ENCODE measurements at regions not wholly inside any gene's neighbourhood (a gene's known extent, or its start where the extent isn't known, plus 50 kb on each side); places are given as distances from the start of the nearest gene placed in this dataset.

DNA sequence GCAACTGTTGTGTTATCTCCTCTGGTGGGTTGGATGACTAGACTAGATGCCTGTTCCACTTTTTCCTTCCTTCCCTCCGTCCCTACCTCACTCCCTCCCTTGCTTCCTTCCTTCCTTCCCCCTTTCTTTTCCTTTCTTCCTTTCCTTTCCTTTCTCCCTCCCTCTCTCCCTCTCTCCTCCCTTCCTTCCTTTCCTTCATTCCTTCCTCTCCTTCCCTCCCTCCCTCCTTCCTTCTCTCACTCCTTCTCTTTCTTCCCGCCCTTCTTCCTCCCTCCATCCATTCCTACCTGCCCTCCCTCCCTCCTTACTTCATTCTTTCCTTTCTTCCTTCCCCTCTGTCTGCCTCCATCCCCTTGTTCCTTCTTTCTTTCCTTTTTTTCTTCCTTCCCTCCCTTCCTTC lies 1045.3 kb downstream of the OTOL1 start:
- TF ChIP-seq, protein P1, sequence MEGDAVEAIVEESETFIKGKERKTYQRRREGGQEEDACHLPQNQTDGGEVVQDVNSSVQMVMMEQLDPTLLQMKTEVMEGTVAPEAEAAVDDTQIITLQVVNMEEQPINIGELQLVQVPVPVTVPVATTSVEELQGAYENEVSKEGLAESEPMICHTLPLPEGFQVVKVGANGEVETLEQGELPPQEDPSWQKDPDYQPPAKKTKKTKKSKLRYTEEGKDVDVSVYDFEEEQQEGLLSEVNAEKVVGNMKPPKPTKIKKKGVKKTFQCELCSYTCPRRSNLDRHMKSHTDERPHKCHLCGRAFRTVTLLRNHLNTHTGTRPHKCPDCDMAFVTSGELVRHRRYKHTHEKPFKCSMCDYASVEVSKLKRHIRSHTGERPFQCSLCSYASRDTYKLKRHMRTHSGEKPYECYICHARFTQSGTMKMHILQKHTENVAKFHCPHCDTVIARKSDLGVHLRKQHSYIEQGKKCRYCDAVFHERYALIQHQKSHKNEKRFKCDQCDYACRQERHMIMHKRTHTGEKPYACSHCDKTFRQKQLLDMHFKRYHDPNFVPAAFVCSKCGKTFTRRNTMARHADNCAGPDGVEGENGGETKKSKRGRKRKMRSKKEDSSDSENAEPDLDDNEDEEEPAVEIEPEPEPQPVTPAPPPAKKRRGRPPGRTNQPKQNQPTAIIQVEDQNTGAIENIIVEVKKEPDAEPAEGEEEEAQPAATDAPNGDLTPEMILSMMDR (IDR thresholded peaks at IDR 0.05; ENCODE audit: insufficient read depth, low read depth, low read length, missing control alignments), result no peak
- no peak for DNase-seq (ENCODE audit: low read depth)
- H3K4me3 ChIP-seq (ENCODE audit: low read depth, low read length), result no peak overlapping the region

DNA sequence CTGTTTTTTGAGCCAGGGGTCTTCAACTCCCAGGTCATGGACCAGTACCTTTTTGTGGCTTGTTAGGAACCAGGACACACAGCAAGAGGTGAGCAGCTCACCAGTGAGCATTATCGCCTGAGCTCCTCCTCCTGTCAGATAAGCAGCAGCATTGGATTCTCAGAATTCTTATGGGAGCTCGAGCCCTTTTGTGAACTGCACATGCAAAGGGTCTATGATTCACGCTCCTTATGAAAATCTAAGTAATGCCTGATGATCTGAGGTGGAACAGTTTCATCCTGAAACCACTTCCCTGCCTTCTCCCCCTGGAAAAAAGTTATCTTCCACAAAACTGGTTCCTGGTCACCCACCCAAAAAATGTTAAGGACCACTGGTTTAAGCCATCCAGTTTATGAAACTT lies 1047.6 kb downstream of the OTOL1 start:
- DNase-seq (ENCODE audit: low read depth), result no peak
- TF ChIP-seq, protein P1 (IDR thresholded peaks at IDR 0.05; ENCODE audit: insufficient read depth, low read depth, low read length, missing control alignments), result no peak
- no peak overlapping the region for H3K4me3 ChIP-seq (ENCODE audit: low read depth, low read length)

DNA sequence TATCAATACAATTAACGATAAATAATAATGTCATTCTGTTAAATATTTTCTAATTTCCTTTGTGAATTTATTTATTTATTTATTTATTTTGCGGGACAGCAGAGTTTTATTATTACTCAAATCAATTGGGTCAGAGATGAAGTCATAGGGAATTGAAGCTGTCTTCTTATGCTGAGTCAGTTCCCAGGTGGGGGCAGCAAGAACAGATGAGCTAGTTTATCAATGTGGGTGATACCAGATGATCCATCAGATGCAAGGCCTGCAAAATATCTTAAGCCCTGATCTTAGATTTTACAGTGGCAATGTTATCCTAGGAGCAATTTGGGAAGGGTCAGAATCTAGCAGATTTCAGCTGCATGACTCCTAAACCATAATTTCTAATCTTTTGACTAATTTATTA lies 1050.3 kb downstream of the OTOL1 start:
- no peak overlapping the region for H3K4me3 ChIP-seq (ENCODE audit: low read depth, low read length)
- DNase-seq (ENCODE audit: low read depth), result no peak
- TF ChIP-seq, protein P1 (IDR thresholded peaks at IDR 0.05; ENCODE audit: insufficient read depth, low read depth, low read length, missing control alignments), result no peak

DNA sequence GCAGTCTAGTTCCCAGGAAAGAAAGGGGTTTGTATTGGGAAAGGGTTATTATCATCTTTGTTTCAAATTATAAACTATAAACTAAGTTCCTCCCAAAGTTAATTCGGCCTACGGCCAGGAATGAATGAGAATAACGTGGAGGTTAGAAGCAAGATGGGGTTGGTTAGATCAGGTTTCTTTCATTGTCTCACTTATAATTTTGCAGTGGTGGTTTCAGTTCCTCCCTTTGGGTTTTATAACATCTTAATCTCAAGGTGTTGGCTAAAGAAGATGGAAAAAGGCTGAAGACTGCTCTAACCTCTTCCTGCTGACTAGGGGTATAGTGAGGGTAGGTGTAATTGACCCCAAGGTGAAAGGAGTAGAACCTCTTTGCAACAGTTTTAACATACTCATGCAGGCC lies 1050.7 kb downstream of the OTOL1 start:
- no peak overlapping the region for H3K4me3 ChIP-seq (ENCODE audit: low read depth, low read length)
- no peak for DNase-seq (ENCODE audit: low read depth)
- TF ChIP-seq, protein P1 (IDR thresholded peaks at IDR 0.05; ENCODE audit: insufficient read depth, low read depth, low read length, missing control alignments), result no peak

DNA sequence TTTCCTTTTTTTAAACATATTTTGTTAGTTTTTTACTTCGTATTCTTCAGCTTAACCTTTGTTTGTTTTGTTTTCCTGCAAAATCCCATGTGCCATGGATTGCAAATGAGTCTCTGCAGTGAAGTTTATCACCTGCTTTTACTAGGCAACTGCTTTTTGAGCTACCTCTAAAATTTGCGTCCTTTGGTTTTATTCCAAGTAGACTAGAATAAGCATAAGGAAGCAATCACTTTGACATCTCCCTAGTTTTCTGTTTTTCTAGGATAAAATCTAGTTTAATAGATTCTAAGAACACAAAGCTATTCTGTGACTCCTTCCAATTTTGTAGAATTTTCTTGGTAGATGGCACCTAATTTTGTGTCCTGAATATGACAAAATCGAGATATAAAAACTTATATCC lies 1059.2 kb downstream of the OTOL1 start:
- no peak for DNase-seq (ENCODE audit: low read depth)
- H3K4me3 ChIP-seq (ENCODE audit: low read depth, low read length), result no peak overlapping the region
- TF ChIP-seq, protein P1 (IDR thresholded peaks at IDR 0.05; ENCODE audit: insufficient read depth, low read depth, low read length, missing control alignments), result no peak

DNA sequence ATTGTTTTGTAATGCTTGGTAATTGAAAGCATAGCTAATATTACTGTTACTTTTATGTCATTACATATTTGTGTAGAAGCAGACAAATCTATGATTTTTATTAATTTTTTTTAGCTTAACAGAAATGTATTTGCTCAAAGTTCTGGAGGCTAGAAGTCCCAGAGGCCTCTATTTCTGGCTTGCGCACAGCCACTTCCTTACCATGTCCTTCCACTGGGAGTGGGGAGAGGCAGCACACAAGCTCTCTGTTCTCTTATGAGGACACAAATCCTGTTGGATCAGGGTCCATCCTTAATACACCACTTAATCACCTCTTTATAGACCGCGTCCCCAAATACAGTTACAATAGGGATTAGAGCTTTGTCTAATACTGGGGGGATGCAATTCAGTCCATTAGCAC lies 1061.4 kb downstream of the OTOL1 start:
- H3K4me3 ChIP-seq (ENCODE audit: low read depth, low read length), result no peak overlapping the region
- TF ChIP-seq, protein P1 (IDR thresholded peaks at IDR 0.05; ENCODE audit: insufficient read depth, low read depth, low read length, missing control alignments), result no peak
- DNase-seq (ENCODE audit: low read depth), result no peak

DNA sequence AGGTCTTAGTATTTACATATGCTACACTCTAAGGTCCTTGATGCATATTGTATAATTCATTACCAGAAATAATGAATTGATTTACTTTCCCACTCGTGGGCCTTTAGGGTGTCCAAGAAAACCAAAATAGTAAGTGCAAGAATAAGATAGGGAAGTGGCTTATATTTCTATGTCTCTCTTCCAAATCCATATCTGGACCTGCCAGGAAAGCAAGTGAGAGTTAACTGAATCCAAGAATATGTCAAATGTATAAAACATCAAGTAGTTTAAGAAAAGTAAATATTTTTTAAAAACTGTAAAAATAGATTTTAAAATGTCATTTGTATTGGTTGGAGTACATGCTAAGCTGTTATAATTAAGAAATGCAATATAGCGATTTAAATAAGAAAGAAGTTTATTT lies 1072.1 kb downstream of the OTOL1 start:
- DNase-seq (ENCODE audit: low read depth), result no peak
- TF ChIP-seq, protein P1 (IDR thresholded peaks at IDR 0.05; ENCODE audit: insufficient read depth, low read depth, low read length, missing control alignments), result no peak
- H3K4me3 ChIP-seq (ENCODE audit: low read depth, low read length), result no peak overlapping the region

Measured in GM12865 (cell line).